Hematopoietic multipotent progenitor cell treated with erythropoietin and hydrocortisone succinate and interleukin-3 and kit ligand, for 15 days (in vitro differentiated cells): ENCODE measurements at regions not wholly inside any gene's neighbourhood (a gene's known extent, or its start where the extent isn't known, plus 50 kb on each side); places are given as distances from the start of the nearest gene placed in this dataset.

Experiments
- DNase-seq: peaks from one replicate; pipeline ENCODE4 v3.0.0-alpha.2; 2015; ENCODE audit warnings: low spot score

DNA sequence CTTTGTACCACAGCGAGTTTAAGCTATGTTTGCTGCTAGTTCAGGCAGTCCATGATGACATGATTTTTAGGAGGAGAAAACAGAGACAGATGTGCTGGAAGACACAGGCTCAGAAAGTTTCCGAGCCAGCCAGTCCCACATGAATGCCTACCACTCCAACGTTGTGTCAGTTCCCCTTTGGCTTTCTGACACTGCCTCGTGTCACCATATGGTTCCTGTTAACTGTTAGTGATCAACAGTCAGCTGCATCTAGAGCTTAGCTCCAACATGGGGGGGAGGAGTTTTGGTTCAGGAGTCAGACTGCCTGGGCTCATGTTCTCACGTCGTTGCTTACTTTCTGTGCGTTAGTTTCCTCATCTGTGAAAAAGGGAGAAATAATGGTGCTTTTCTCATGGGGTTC lies 343.7 kb downstream of the MID1IP1 start:
- no peak for DNase-seq

DNA sequence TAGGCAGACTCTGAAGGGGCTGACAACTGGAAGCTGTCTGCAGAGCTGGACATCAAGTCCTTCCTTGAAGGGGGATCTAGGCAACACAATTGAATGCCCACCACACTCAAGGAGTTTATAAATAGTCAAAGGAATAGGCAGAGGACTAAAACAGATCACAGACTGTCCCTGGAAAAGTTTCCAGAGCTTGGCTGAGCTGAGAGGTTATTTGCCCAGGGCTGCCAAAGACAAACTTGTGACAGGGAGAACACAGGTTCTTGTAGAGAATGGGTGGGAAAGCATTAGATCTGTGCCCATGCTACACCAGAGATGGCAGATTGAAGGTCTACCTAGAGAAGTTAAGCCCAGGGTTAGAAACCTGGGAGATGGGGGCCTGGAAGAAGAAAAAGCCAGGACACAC lies 344.6 kb downstream of the MID1IP1 start:
- DNase-seq = no peak

DNA sequence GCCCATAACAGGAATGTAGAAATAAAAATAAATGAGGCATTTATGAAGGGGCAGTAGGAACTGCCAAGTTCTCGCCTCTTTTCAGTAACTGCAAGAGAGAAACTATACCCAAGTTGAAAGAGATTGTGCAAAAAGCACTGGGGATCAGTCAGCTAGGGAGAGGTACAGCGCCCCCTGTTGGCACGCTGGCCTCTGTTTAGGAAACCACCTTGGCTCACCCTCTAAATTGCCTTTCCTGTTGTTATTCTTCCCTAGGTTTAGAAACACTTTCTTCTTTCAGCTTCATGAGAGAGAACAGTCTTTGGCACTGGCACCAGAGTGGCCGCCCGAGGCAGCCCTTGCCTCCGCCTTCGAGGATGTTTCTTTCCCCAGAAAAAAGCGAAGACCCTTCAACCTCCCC lies 348.5 kb downstream of the MID1IP1 start:
- peak; percentile 61 for DNase-seq

DNA sequence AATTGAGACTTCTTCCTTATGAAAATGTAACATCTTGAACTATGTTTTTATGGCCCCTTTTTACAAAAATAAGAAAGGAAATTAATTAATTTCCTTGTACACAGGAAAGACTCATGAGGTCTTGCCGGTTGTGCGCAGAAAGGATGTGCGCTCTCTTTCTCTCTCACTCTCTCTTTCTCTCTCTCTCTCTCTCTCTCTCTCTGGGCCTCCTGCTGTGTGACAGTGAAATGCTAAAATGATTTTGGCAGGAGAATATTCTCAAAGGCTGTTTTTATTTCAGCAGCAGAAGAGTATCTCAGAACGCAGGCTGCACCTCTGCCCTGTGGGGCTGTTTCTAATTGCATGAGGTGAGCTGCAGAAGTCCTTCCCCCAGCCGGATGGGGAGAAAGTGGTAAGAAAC lies 349.0 kb downstream of the MID1IP1 start:
- DNase-seq = no peak

DNA sequence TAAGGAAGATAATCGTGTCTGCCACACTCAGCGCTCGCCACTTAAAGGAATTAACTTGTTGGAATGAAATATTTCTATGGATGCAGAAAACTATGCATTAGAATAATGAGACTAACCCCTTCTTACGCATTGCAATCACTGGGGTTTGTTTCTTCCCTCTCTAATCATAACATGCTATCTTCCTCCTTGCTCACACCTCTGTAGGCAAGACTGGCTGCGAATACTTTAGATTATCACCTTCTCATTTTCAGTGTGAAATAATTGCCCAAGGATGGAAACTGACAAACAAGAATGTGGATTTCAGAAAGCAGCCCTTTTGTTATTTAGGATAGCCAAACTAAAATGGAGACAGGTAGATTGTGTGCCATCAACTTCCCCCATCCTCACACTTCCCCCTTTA lies 349.4 kb downstream of the MID1IP1 start:
- DNase-seq = no peak

DNA sequence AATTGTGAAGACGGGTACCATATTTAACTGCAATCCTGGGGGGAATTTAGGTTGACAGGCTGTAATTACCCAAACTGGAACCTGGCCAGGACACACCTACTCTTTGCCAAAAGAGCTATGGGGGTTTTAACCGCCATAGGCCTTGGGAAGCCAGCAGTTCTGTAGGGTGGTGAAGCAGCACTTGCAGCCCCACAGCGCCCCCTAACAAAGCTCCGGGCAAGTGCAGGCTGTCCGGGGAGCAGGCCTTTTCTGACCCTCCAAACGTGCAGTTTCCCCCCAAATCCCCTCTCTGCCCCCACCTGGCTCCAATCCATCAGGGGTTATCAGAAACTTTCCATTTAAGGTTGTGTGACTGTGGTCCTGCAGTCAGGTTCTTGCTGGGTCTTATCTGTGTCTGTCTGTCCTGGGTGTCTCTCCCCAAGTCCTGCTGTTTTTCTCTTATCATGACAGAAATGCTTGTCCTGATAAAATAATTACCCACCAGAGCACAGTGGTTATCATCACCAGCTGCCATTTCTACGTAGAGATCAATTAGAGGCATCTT lies 350.9 kb downstream of the MID1IP1 start:
- DNase-seq = peak; percentile 74

DNA sequence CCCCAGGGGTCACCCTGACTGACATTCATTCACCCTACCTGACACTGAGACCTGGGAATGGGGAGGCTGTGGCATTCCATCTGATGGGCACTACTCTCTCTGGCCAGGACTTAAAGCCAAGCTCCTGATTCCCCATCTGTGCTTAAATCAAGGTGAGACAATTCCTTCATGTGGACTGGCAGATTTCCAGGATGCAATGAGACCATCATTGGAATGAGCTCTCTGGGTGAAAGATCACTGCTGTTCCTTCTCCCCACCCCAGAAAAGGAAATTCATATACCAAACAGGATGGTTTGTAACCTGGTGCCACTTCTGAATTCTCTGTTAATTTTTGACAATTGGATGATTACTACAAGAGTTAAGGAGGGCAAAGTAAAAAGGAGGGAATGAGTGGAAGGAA lies 354.8 kb downstream of the MID1IP1 start:
- DNase-seq = no peak

DNA sequence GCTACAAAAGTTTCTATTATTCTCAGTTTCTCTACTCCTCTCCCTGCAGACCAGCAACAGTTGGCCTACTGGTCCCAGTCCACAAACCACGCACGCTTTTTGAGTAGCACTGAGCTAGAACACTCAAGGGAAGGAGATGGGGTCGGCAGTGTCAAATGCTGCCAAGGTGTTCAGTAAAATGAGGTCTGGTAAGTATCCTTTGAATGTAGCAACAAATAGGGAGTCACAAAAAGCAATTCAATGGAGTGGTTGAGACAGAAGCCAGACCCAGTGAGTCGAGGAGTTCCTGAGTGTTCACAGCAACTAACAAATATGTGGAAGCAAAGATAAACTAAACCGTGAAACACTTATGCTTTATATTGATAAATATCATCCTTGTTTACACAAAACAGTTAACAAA lies 355.7 kb downstream of the MID1IP1 start:
- DNase-seq = no peak

DNA sequence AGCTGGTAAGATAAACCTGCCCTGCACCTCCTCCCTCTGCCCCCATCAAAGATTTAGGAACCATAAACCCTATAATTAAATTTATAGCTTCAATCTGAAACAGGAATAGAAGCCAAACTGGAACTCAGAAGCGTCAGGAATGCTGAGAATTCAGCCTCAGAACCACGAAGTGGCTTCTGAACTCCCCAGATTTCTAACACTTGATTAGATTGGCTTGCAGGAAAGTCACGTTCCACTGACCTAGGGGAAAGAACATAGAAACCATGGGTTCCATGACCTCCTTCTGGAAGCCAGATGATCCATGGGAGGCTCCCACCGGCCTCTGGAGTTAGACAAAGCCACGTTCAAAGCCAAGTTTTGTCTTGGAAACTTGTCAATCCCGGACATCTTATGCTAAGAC lies 356.5 kb downstream of the MID1IP1 start:
- no peak for DNase-seq

DNA sequence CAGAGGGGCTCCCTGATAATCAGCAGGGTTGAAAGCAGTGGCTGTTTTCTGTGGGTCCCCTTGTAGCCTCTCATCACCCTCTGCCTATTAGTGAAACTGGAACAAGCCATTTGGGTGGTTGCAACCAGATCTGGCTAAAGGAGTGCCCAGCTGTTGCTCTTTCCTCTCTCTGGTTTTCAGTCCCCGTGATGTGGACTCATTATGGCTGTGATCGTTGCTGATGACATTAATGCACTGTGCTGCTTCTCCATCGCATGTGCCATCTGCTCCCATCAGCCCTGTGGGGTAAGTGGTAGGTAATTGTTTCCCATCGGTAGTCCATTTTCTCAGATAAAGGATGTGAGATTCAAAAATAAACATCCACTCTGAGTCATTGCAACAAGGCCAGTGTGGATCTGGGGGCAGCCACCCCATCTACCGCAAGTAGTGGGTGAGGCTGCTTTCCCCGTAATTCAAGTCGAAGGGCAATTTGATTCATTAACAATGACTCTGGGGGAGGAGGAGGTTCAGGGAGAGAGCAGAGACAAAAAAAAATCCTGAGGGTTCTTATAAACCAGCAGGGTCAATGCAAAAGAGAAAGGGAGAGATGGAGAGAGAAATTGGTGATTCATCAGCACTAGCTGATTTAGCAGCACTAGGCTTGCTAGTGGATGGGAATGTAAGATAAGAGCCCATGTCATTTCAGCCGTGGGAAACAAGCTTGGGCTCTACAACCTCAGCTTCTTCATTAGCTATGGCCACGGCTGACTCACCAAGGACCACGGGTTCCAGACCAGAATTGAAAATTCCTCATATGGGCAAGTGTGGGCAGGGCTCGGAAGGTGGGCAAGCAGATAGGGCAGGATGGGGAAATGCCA lies 357.8 kb downstream of the MID1IP1 start:
- peak; percentile 30 for DNase-seq

DNA sequence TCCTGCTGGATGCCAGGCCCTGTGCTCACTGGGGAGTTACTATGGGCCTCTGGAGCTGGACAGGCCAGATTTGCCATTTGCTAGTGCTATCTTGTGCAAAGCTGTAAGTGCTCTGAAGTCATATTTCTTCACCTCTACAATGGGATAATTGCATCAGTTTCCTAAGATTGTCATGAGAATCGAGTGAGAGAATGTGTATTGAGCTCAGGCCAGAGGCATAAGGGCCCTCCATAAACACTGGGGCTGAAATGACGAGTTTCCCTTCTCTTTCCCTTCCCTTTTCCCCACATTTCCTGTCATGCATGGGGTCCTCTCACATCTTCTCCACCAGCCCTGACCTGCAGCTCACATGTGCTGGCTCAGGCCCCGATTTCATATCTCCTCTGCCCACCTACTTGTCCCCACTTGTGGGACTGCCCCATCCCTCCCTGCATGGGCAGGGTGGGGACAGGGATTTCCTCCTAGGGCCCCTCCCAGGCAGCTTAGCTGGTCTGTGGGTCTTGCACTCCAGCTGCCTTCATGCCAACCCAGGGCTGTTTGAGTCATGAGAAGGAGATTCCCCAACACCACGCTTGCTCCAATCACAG lies 358.8 kb downstream of the MID1IP1 start:
- DNase-seq = no peak

DNA sequence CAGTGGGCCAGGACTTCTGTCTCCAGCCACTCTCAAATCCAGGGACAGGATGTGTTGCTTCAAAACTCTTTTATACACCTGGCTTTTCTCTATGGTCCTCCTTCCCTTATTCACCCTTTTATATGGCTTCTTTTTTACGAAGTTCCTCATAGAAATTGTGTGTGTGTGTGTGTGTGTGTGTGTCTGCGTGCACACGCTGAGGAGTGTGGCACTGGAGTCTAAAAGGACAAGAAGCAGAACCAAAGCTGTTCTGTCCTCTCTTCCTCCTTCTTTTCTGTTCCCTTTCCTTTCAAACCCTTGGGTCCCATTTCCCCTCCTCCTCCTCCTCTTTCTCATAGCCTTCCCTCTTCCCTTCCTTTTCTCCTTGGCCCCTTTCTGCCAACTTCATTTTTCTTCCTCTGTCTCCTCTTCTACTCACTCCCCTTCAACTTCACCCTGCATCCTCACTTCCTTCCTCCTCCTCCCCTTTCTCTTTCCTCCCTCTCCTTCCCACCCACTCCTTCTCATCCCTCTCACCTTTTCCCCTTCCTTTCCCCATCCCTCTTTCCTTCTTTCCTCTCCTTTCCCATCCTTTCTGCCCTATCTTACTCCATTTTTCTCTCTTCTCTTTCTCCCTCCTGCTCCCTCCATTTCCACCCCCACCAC lies 360.5 kb downstream of the MID1IP1 start:
- DNase-seq = no peak

DNA sequence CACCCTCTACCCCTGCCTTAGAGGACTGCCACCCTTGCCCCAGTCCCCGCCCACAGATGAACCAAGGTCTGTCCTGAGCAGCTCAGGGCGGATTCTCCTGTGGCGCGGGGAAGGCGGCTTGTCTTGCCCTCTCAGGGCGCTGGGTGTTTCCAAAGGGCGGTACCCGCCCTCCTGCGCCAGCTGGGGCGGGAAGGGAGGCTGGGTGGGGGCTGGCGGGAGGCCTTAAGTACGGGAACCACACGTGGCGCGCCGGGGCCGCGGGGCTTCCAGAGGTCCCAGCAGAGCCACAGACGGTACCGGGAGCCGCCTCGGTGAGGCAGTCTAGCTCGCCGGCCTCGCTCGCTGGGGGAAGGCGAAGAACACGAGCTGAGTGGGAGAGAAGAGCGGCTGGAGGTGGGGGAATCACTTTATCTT lies 361.1 kb downstream of the MID1IP1 start:
- peak; percentile 74 for DNase-seq

DNA sequence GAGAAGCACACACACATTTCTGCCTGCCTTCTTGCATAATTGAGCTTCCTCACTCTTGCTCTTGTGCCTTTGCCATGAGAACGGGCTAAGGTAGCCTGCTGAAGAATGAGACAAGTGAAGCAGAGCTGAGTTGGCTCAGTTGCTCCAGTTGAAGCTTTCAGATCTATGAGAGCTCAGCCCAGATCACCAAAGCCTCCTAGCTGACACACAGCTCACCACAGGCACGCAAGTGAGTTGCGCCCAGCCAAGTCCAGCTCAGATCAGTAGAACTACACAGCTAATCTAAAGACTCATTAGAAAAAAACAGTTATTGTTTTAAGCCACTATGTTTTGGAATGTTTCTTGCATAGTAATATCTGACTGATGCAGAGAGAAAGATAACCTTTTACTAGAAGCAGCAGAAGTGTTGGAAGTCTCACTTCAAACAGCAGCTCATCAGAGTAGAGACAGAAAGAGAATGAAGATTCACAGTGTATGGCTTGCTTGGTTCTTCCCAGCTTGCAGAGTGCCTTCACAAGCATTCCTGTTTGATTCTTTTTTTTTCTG lies 362.4 kb downstream of the MID1IP1 start:
- DNase-seq = peak; percentile 9

DNA sequence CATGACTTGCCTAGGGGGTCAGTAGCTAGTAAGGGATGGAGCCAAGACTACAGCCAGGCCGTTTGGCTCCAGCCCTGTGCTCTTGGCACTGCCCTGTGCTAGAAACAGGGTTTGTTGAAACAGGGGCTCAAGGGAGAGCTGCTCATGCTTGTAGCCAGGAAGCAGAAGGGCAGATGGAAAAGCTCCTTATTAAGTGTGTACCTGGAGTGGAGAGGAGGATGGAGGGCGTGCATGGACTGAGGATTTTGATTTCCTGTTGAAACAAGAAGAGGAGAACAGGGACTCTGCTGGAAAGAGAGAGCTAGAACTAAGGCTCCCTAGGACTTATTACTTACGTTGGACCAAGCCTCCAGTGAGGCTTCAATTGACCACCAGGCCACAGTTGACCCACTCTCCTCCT lies 363.0 kb downstream of the MID1IP1 start:
- DNase-seq = no peak

DNA sequence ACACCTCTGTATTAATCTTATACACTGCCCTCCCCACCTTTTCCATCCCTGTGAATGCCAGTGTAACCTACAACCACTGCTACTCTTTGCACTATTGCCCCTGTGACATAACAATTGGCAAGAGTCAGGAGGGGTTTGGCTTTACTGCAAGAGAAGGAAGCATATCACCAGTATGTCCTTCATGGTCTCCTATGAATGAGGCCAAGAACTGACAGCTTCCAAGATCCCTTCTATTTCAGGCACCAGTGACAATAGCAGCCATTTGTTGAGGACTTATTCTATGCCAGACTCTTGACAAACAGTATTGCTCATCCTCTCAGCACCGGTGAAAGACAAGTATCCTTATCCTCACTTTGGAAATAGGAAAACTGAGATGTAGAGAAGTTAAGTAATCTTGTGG lies 363.9 kb downstream of the MID1IP1 start:
- no peak for DNase-seq

DNA sequence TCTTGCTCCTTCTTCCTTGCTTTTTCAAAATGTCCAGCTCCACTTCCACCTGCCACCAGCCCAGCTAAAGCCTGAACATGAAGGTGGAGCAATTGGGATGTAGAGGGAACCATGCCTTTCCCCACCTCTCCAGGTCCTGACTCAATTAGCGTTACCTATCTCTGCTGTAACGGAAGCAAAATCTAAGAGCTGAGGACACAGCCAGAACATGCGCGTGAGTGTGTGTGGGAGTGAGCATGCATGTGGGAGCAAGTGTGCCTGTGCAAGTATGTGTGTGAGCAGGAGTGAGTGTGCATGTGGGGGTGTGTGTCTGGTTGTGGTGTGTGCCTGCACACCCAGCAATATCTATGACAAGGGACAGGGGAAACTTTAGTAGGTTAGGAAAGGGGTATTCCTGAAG lies 364.5 kb downstream of the MID1IP1 start:
- DNase-seq = no peak

DNA sequence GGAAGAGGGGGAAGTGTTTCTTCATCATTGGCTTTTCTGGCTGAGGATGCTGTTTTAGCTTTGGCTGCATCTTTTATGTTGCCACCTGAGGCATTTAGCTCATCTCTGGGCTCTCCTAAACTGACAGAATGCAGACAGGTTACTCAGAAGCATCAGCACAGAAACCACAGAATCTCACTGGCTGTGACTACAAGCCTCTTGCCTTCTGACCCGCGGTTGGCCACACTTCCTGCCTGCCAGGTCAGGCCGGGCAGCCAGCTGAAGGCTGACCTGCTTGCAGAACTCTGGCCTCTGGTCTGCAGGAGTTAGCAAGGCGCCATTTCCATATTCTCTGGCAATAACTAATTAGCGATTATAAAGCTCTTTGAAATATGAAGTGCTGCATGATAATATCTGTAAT lies 366.5 kb downstream of the MID1IP1 start:
- no peak for DNase-seq

DNA sequence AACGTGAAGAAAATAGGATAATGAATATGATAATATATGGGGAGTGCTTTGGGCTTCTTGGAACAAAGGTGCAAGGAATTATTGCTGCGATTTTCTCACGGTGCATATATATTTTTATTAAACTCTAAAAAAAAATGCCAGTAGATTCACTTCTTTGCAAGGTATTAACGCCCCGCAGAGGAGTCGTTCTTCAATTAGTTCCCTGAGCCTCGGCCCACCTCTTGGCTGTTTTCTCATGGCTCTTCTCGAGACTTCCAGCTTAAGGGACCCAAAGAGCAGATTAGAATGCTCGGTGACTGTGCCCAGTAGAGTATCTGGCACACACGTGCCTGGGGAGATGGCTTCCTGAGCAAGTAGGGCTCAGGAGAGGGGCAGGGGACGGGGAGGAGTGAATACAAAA lies 367.4 kb downstream of the MID1IP1 start:
- no peak for DNase-seq

DNA sequence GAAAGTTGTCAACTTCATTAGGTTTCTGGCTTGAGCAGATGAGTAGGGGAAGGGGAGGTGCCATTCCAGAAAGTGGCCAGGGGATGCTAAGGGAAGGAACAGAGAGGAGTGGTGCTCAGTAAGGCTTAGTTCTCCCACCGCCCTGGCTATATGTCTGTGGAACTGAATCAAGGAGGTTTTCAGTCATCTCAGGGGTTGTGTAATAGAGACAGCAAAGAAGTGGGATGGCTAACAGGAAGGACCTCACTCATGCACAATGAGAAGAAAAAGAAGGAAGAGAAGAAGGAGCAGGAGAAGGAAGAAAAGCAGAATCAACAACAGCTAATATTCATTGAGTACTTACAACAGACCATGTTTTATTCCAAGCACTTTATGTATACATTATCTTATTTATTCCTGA lies 368.7 kb downstream of the MID1IP1 start:
- no peak for DNase-seq

DNA sequence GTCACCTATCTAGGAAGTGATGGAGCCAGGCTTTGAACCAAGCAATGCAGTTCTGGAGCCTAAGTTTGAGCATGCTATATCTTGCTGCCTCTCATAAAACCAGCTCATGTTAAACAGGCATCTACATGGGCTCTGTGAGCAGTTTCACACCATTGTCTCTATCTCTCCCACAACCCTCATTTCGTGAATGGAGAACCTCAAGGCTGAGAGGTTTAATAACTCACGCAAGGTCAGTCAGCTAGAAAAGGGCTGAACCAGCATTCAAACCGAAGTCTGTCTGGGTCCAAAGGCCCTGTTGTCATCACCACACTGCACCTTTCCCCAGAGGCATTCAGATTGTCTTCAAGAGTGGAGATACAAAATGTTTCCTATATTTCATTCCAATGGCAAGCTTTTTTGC lies 369.2 kb downstream of the MID1IP1 start:
- DNase-seq = no peak

DNA sequence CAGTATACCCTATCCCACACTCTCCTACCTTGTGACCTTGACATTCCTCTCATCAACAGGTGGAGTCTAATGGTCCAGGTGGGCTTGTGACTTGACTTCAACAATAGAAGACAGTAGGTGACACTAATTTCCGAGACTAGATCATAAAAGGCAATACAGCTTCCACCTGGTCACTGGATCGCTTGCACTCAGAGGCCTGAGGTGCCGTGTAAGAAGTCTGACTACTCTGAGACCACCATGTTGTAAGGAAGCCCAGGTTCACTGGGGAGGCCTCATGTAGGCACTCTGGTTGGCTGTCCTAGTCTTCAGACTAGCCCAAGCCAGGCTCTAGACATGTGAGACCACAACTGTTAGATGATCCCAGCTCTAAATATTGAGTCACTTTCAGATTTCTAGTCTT lies 370.4 kb downstream of the MID1IP1 start:
- no peak for DNase-seq

DNA sequence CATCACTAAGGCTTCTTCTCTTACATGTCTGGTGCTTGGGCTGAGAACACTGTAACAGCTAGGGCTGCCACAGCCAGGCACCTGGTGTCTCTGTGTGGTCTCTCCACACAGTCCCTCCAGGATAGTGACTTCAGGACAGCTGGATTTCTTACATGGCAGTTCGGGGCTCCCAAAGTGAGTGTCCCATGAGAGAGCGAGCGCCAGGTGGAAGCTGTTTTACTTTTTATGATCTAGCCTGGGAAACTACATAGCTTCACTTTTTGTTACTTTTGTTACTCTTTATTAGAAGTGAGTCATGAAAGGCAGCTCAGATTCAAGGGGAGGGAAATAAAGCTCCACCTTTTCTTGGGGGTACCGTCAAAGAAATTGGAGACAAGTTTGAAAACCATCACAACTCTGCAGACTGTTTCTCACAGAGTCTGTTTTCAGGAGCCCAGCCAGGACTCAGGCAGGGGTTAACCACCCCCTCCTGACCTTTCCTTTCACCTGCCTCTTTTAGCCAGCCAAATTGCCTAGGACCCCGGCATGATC lies 373.0 kb downstream of the MID1IP1 start:
- no peak for DNase-seq
